Prostate gland (tissue), 2 donors: ENCODE measurements at regions not wholly inside any gene's neighbourhood (a gene's known extent, or its start where the extent isn't known, plus 50 kb on each side); places are given as distances from the start of the nearest gene placed in this dataset.

Source experiments
- CTCF ChIP-seq, 4 experiments: fragments of 200-600 bp in 2 of 4; fragments of 450-650 bp in 2 of 4; sonication (generic) in 2 of 4; IDR thresholded peaks; 1 replicate in 3 of 4; 2 replicates in 1 of 4; pipeline ENCODE4 v1.5.1; 2016 to 2019; ENCODE audit warnings: antibody characterized with exemption in 4 of 4, mild to moderate bottlenecking in 2 of 4, moderate library complexity in 2 of 4
- POLR2A ChIP-seq: fragments of 450-650 bp; IDR thresholded peaks from one replicate; pipeline ENCODE4 v1.6.1; 2016; ENCODE audit warnings: antibody characterized with exemption, mild to moderate bottlenecking

GRCh38 chrX:133468051-133468450, 52.8 kb upstream of the GPC4 start:
- TF ChIP-seq POLR2A (no peak), CTCF (IDR thresholded peaks at IDR 0.05) (no peak)
